NB4 (cell line): ENCODE measurements at regions not wholly inside any gene's neighbourhood (a gene's known extent, or its start where the extent isn't known, plus 50 kb on each side); places are given as distances from the start of the nearest gene placed in this dataset.

Experiments
- DNase-seq: peaks from one replicate; pipeline ENCODE4 v3.0.0; 2010; ENCODE audit warnings: low read depth
- H3K4me3 ChIP-seq: one replicate; pipeline ENCODE4 v1.5.1; 2011; ENCODE audit warnings: mild to moderate bottlenecking, low read depth, low read length, moderate library complexity
- MYC ChIP-seq: IDR thresholded peaks from 2 replicates; pipeline ENCODE4 v1.6.1; 2011; ENCODE audit warnings: low read depth, low read length
- POLR2A ChIP-seq: IDR thresholded peaks from 2 replicates; pipeline ENCODE4 v1.6.1; 2011; ENCODE audit warnings: mild to moderate bottlenecking; ENCODE audit not compliant: insufficient read length; ENCODE audit errors: extremely low read depth
- TF ChIP-seq, protein P1 (sequence below): IDR thresholded peaks from 2 replicates; pipeline ENCODE4 v1.6.1; 2011; ENCODE audit warnings: low read depth, low read length
- TF ChIP-seq, protein P2 (sequence below): IDR thresholded peaks from one replicate; pipeline ENCODE4 v1.5.1; 2012; ENCODE audit warnings: low read depth, low read length

DNA sequence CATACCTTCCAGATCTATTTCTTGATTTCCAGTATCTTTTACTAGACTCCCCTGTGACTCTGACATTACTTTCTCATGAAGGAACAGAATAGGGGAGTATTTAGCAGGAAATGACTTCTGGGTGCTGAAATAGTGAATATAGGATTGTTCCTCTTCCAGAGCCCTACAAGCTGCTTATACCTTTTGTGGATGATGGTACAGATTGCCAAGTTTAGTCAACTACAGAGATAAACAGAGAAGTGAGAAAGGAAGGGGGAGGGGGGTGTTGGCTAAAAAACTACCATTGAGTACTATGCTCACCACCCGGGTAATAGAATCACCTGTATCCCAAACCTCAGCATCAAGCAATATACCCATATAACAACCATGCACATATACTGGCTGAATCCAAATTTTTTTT, 298.3 kb upstream of the GPR149 start:
- no peak for DNase-seq
- no peak for TF ChIP-seq POLR2A
- TF ChIP-seq, protein P1, sequence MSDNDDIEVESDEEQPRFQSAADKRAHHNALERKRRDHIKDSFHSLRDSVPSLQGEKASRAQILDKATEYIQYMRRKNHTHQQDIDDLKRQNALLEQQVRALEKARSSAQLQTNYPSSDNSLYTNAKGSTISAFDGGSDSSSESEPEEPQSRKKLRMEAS, result no peak
- TF ChIP-seq, protein P2, sequence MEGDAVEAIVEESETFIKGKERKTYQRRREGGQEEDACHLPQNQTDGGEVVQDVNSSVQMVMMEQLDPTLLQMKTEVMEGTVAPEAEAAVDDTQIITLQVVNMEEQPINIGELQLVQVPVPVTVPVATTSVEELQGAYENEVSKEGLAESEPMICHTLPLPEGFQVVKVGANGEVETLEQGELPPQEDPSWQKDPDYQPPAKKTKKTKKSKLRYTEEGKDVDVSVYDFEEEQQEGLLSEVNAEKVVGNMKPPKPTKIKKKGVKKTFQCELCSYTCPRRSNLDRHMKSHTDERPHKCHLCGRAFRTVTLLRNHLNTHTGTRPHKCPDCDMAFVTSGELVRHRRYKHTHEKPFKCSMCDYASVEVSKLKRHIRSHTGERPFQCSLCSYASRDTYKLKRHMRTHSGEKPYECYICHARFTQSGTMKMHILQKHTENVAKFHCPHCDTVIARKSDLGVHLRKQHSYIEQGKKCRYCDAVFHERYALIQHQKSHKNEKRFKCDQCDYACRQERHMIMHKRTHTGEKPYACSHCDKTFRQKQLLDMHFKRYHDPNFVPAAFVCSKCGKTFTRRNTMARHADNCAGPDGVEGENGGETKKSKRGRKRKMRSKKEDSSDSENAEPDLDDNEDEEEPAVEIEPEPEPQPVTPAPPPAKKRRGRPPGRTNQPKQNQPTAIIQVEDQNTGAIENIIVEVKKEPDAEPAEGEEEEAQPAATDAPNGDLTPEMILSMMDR, result no peak
- no peak overlapping the region for H3K4me3 ChIP-seq

DNA sequence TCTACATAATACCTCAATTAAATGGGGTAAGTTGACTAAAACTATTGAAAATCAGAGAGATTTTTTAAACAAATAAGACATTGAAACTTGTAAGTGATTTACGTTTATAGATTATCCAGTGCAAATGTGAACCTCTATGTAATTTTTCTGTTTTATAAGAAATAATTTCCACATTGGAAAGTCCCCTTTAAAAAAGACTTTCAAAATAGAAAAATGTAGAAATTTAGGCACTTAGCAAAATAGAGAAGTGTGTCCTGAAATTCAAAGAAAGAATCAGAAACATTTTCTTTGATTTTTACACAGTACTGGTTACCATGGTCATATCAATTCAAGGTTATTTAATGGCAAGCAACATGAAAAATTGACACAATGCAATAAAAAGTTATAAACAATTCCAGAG, 290.9 kb upstream of the GPR149 start:
- TF ChIP-seq POLR2A, result no peak
- TF ChIP-seq MYC, result no peak
- TF ChIP-seq, protein P1, result no peak
- TF ChIP-seq, protein P2, result no peak
- no peak overlapping the region for H3K4me3 ChIP-seq
- DNase-seq, result no peak

- peak; percentile 55 for DNase-seq
- no peak overlapping the region for H3K4me3 ChIP-seq
- TF ChIP-seq POLR2A (no peak), MYC (no peak)
- TF ChIP-seq, protein P2, result no peak
- TF ChIP-seq, protein P1, result no peak
Observed at GRCh38 chr3:154718053-154718452, 288.1 kb upstream of the GPR149 start.

DNA sequence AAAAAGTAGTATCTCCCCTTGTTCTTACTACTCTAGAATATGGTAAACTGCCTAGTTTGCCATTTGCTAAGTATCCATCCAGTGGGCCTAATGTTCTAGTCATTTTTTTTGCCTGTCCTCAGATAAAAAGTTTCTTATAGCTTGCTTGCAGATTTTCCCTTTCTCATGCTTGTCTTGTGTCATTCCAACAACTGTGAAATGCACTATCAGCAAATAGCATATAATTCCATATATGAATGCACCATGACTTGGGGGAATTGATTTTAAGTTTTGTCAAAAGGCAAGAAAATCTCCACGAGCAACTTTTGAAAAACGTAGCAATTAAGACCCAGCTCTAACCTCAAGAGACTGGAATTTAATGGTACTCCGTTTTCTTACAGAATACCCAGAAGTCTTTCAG, 286.2 kb upstream of the GPR149 start:
- DNase-seq, result no peak
- H3K4me3 ChIP-seq, result no peak overlapping the region
- TF ChIP-seq MYC, result no peak
- TF ChIP-seq, protein P1, result no peak

GRCh38 chr3:154708554-154708953, 278.6 kb upstream of the GPR149 start:
- H3K4me3 ChIP-seq, result no peak overlapping the region
- DNase-seq, result no peak
- TF ChIP-seq, protein P1, result no peak
- TF ChIP-seq, protein P2, result no peak
- TF ChIP-seq MYC, result no peak
- TF ChIP-seq POLR2A, result no peak

DNA sequence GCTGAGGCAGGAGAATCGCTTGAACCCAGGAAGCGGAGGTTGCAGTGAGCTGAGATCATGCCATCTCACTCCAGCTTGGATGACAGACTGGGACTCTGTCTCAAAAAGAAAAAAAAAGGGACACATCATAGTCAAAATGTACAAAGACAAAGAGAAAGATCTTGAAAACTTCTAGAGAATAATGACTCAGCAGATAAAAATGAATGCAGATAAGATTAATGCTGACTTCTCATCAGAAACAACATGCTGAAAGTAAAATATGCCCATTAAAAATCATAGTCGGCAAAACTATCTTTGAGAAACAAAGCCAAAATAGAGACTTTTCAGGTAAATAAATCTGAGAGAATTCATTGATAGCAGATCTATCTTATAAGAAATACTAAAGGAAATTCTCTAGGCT, 271.1 kb upstream of the GPR149 start:
- no peak overlapping the region for H3K4me3 ChIP-seq
- DNase-seq, result no peak
- TF ChIP-seq, protein P2, result no peak
- TF ChIP-seq, protein P1, result no peak
- TF ChIP-seq POLR2A (no peak), MYC (no peak)
